Kidney epithelial cell (primary cell): ENCODE measurements at regions not wholly inside any gene's neighbourhood (a gene's known extent, or its start where the extent isn't known, plus 50 kb on each side); places are given as distances from the start of the nearest gene placed in this dataset.

ENCODE experiments used
- DNase-seq: peaks from one replicate; pipeline ENCODE4 v3.0.0-alpha.2; 2010; ENCODE audit warnings: low read depth
- H3K27me3 ChIP-seq: 2 replicates; pipeline ENCODE4 v1.6.0; 2011; ENCODE audit warnings: low read length; ENCODE audit not compliant: control insufficient read depth, insufficient read depth
- H3K36me3 ChIP-seq: 2 replicates; pipeline ENCODE4 v1.5.1; 2011; ENCODE audit warnings: low read length; ENCODE audit not compliant: control insufficient read depth, insufficient read depth
- H3K4me3 ChIP-seq: 2 replicates; pipeline ENCODE4 v1.5.1; 2011; ENCODE audit warnings: low read depth, mild to moderate bottlenecking, control low read depth, low read length
- CTCF ChIP-seq: IDR thresholded peaks from 2 replicates; pipeline ENCODE4 v1.5.1; 2011; ENCODE audit warnings: mild to moderate bottlenecking, moderate library complexity, low read length, control low read depth, inconsistent platforms; ENCODE audit not compliant: insufficient read depth, poor library complexity, severe bottlenecking

GRCh38 chr10:91127341-91128082 lies 93.0 kb upstream of the PCGF5 start:
- H3K4me3 ChIP-seq, result no peak overlapping the region
- no peaks in the 10 kb centered on the region for H3K27me3 ChIP-seq
- no peak for TF ChIP-seq CTCF
- no peaks in the 10 kb centered on the region for H3K36me3 ChIP-seq
- no peak for DNase-seq

- no peak for DNase-seq
- Histone ChIP-seq H3K27me3 (no peaks in the 10 kb centered on the region), H3K4me3 (no peak overlapping the region), H3K36me3 (no peaks in the 10 kb centered on the region)
- TF ChIP-seq CTCF, result no peak
Observed at GRCh38 chr10:91135113-91135512, 85.3 kb upstream of the PCGF5 start.

- Histone ChIP-seq H3K27me3 (no peaks in the 10 kb centered on the region), H3K4me3 (no peak overlapping the region), H3K36me3 (no peaks in the 10 kb centered on the region)
- no peak for DNase-seq
- no peak for TF ChIP-seq CTCF
Observed at GRCh38 chr10:91137011-91137643, 83.3 kb upstream of the PCGF5 start.

- Histone ChIP-seq H3K27me3 (no peaks in the 10 kb centered on the region), H3K4me3 (no peak overlapping the region), H3K36me3 (no peaks in the 10 kb centered on the region)
- no peak for DNase-seq
- TF ChIP-seq CTCF, result no peak
Observed at GRCh38 chr10:91137822-91138221, 82.6 kb upstream of the PCGF5 start.

DNA sequence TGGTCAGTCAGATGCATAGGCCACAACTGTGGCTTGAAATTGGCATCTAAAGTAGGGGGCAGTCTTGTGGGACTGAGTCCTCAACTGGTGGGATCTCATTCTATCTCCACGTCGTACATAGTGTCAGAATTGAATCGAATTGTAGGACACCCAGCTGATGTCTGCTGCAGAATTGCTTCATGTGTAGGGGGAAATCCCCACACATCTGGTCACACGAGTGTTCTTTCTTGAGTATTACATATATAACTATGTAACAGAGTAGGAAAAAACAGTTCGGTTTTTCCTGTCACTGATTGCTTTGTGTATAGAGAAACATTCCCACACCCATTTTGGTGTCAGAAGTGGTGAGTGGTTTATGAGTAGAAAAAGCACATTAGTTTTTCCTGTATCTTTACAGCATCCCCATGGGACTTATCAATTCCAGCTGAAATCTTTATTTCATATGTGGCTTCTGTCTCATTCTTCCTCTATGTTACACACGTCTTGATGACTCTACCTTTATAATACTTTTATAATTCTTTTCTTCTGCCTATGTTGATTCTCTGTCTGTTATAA lies 79.4 kb upstream of the PCGF5 start:
- no peak for TF ChIP-seq CTCF
- no peak overlapping the region for H3K4me3 ChIP-seq
- H3K36me3 ChIP-seq, result no peaks in the 10 kb centered on the region
- no peak for DNase-seq
- no peaks in the 10 kb centered on the region for H3K27me3 ChIP-seq
